ENCODE measurements at regions not wholly inside any gene's neighbourhood (a gene's known extent, or its start where the extent isn't known, plus 50 kb on each side); places are given as distances from the start of the nearest gene placed in this dataset.

DNA sequence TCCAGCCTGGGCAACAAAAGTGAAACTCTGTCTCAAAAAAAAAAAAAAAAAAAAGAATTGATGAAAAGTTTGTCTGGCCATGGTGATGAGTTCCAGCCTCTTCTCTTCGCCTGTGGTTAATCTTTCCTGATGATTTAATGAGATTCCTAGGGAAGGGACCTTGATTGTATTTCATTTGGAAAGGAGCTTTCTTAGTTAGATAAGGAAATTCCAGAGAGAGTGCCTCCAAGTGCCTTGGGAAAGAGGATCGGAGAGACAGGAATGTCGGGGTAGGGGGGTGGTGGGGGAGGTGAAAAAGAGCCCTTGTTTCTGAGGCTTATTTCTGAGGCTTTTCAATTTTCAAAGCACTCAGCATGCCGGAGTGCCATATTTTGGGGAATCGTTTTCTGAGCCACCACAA lies 93.2 kb upstream of the SIAH1 start:
- intact Hi-C loops (cut with DNase I), result no loop called here
- Histone ChIP-seq H3K36me3 (ENCODE audit: insufficient read depth in 1 of 2, low read depth in 1 of 2) (no peaks in the 10 kb centered on the region), H3K9me3 (no peaks in the 10 kb centered on the region), H3K27me3 (ENCODE audit: insufficient read depth in 3 of 3, low read length in 2 of 3) (no peaks in the 10 kb centered on the region), H3K27ac (no peak overlapping the region), H3K4me1 (no peaks in the 10 kb centered on the region), H3K4me3 (no peak overlapping the region)
- 44 to 50% (median 45%) methylated on average over 5 of the region's 5 CpGs for WGBS, 3 donors
- TF ChIP-seq, protein P1, sequence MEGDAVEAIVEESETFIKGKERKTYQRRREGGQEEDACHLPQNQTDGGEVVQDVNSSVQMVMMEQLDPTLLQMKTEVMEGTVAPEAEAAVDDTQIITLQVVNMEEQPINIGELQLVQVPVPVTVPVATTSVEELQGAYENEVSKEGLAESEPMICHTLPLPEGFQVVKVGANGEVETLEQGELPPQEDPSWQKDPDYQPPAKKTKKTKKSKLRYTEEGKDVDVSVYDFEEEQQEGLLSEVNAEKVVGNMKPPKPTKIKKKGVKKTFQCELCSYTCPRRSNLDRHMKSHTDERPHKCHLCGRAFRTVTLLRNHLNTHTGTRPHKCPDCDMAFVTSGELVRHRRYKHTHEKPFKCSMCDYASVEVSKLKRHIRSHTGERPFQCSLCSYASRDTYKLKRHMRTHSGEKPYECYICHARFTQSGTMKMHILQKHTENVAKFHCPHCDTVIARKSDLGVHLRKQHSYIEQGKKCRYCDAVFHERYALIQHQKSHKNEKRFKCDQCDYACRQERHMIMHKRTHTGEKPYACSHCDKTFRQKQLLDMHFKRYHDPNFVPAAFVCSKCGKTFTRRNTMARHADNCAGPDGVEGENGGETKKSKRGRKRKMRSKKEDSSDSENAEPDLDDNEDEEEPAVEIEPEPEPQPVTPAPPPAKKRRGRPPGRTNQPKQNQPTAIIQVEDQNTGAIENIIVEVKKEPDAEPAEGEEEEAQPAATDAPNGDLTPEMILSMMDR (IDR thresholded peaks at IDR 0.05), result no peak
- ATAC-seq (no peak), DNase-seq (no peak)

DNA sequence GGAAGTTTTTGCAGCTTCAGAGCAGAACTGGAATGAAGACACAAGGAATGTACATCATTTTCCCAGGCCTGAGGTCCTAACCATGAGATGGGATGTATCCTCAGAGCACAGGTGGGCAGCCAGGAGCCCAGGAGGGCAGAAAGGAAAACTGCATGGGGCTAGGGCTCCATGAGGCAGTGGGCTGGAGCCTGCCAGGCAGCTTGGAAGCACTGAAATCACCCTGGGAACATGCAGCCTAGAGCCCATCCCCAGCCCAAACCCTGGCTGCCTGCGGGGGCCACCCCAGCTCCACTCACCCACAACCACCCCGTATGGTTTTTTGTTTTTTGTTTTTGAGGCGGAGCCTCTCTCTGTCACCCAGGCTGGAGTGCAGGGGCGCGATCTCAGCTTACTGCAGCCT lies 86.2 kb upstream of the SIAH1 start:
- Histone ChIP-seq H3K27me3 (ENCODE audit: insufficient read depth in 3 of 3, low read length in 2 of 3) (no peaks in the 10 kb centered on the region), H3K27ac (no peak overlapping the region), H3K36me3 (ENCODE audit: insufficient read depth in 1 of 2, low read depth in 1 of 2) (no peaks in the 10 kb centered on the region), H3K4me3 (no peak overlapping the region), H3K4me1 (no peaks in the 10 kb centered on the region), H3K9me3 (peaks cover 11% of the 10 kb centered on the region)
- no peak for ATAC-seq
- TF ChIP-seq, protein P1 (IDR thresholded peaks at IDR 0.05), result no peak
- DNase-seq, result no peak
- WGBS, 3 donors, result 60 to 73% (median 67%) methylated on average over 5 of the region's 5 CpGs
- intact Hi-C loops (cut with DNase I), result no loop called here

DNA sequence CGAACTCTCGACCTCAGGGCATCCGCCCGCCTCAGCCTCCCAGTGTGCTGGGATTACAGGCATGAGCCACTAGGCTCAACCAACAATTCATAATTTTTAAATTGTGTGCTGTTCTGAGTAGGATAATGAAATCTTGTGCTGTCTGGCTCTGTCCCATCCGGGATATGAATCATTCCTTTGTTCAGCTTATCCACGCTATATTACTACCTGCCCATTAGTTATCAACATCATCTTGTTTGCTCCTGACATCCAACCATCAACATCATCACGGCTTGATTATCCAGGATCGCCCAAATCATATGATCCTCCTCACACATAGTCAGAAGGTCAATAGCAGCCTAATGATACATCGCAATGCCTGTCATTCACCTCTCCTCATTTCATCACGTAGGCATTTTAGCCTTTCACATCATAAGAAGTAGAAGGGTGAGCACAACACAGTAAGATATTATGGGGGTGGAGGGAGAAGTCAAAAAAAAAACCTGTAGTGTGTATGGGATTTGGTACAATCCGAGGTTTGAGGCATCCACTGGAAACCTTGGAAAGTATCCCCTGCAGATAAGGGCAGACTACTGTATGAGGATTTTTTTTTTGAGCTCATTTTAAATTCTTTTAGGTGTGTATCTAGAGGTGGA lies 77.0 kb upstream of the SIAH1 start:
- H3K27me3 ChIP-seq (ENCODE audit: insufficient read depth in 3 of 3, low read length in 2 of 3), result no peaks in the 10 kb centered on the region
- TF ChIP-seq, protein P1 (IDR thresholded peaks at IDR 0.05), result no peak
- H3K27ac ChIP-seq, result no peak overlapping the region
- peaks cover 7% of the 10 kb centered on the region for H3K4me1 ChIP-seq
- no peak for DNase-seq
- ATAC-seq, result no peak
- H3K36me3 ChIP-seq (ENCODE audit: insufficient read depth in 1 of 2, low read depth in 1 of 2), result no peaks in the 10 kb centered on the region
- intact Hi-C loops (cut with DNase I), result no loop called here
- no peak overlapping the region for H3K4me3 ChIP-seq
- H3K9me3 ChIP-seq, result peaks cover 8% of the 10 kb centered on the region
- 85 to 91% (median 88%) methylated on average over 11 of the region's 11 CpGs for WGBS, 3 donors

DNA sequence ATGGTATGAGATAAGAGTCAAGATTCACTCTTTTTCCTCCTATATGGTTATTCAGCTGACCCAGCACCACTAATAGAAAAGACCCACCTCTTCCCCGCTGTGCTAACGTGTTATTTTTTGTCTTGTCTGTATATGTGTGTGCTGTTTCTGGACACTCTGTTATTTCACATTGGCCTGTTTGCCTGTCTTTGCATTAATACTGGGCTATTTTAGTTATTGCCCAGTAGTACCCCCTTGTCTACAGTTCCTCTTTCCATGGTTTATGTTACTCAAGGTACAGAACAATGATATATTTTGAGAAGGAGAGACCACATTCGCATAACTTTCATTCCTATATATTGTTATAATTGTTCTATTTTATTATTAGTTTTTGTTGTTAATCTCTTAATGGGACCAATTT lies 74.0 kb upstream of the SIAH1 start:
- no peaks in the 10 kb centered on the region for H3K9me3 ChIP-seq
- no peak for ATAC-seq
- intact Hi-C loops (cut with DNase I), result loop anchor here (10.0 kb wide), 3 partner anchors 156 to 194 kb away; partner anchors contain the start of gene N4BP1 (in 1 of the 2)
- peaks cover 7% of the 10 kb centered on the region for H3K4me1 ChIP-seq
- DNase-seq, result no peak
- H3K4me3 ChIP-seq, result no peak overlapping the region
- H3K36me3 ChIP-seq (ENCODE audit: insufficient read depth in 1 of 2, low read depth in 1 of 2), result no peaks in the 10 kb centered on the region
- WGBS, 3 donors, result 86 to 96% (median 86%) methylated on average over 3 of the region's 3 CpGs
- peak overlapping the region; percentile 58 for H3K27ac ChIP-seq
- H3K27me3 ChIP-seq (ENCODE audit: insufficient read depth in 3 of 3, low read length in 2 of 3), result no peaks in the 10 kb centered on the region
- TF ChIP-seq, protein P1 (IDR thresholded peaks at IDR 0.05), result no peak

DNA sequence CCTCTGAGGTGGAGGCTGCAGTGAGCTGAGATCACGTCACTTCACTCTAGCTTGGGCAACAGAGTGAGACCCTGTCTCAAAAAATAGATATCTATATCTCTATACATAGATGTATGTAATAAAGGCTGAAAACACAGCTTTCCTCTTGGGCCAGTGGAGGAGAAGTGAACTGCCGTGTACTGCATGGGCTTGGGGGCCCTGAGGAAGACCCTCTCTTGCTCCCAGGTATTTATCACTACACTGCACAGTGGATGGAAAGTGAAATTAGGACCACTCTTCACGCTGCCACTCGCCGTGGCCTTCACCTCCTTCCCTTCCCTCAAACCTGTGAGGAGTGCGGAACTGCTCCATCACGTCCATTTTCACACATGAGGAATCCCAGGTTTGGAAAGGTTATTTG lies 68.8 kb upstream of the SIAH1 start:
- intact Hi-C loops (cut with DNase I), result loop anchor here (5.0 to 10.0 kb wide), 4 partner anchors 67 to 189 kb away; partner anchors contain the start of genes N4BP1 (in 1 of the 2) and SIAH1 (in 1 of the 2)

More for the DNA sequence above, 68.8 kb upstream of the SIAH1 start:
- H3K27ac ChIP-seq, result peak overlapping the region; percentile 79
- H3K9me3 ChIP-seq, result no peaks in the 10 kb centered on the region
- no peak overlapping the region for H3K4me3 ChIP-seq
- ATAC-seq (no peak), DNase-seq (no peak)
- WGBS, 3 donors, result 97 to 99% (median 97%) methylated on average over 7 of the region's 7 CpGs
- peaks cover 22% of the 10 kb centered on the region for H3K4me1 ChIP-seq
- TF ChIP-seq, protein P1 (IDR thresholded peaks at IDR 0.05), result no peak
- no peaks in the 10 kb centered on the region for H3K36me3 ChIP-seq (ENCODE audit: insufficient read depth in 1 of 2, low read depth in 1 of 2)
- H3K27me3 ChIP-seq (ENCODE audit: insufficient read depth in 3 of 3, low read length in 2 of 3), result no peaks in the 10 kb centered on the region
